H1 (cell line): ENCODE measurements at regions not wholly inside any gene's neighbourhood (a gene's known extent, or its start where the extent isn't known, plus 50 kb on each side); places are given as distances from the start of the nearest gene placed in this dataset.

Source experiments
- CTCF ChIA-PET: fragments of 300-600 bp; sonication (Branson Sonifier 250); formaldehyde crosslinking; loops from one replicate; lab custom pipeline; 2021; ENCODE audit not compliant: partially characterized antibody; lab: Charles Lee
- POLR2A ChIA-PET: fragments of 300-600 bp; sonication (Branson Sonifier 250); formaldehyde crosslinking; loops from one replicate; lab custom pipeline; 2021; ENCODE audit warnings: inconsistent platforms; ENCODE audit not compliant: partially characterized antibody; lab: Charles Lee
- DNase-seq, 2 experiments: peaks; one replicate each; pipeline versions ENCODE4 v3.0.0 to v3.0.0-alpha.2; 2010 to 2022; ENCODE audit warnings: low spot score in 2 of 2, low read depth in 1 of 2, mixed read lengths in 1 of 2
- FAIRE-seq: peaks from 2 replicates; lab custom pipeline; 2011; peaks lifted over from hg19 to GRCh38; lab: Jason Lieb, UNC
- H2AFZ ChIP-seq: 2 replicates; pipeline ENCODE4 v1.8.1; 2012; ENCODE audit warnings: low read length, inconsistent platforms
- H2AK5ac ChIP-seq: 2 replicates; pipeline ENCODE4 v1.6.1; 2013; ENCODE audit warnings: low read depth, low read length
- H2BK120ac ChIP-seq: replicated peaks from 2 replicates; pipeline ENCODE3; 2013; ENCODE audit warnings: low read depth, low read length, inconsistent platforms
- H2BK12ac ChIP-seq: 2 replicates; pipeline ENCODE4 v1.6.1; 2013; ENCODE audit warnings: low read depth, low read length
- H2BK15ac ChIP-seq: 2 replicates; pipeline ENCODE4 v1.6.1; 2013; ENCODE audit warnings: low read length
- H2BK20ac ChIP-seq: 2 replicates; pipeline ENCODE4 v1.6.1; 2013; ENCODE audit warnings: low read length
- H2BK5ac ChIP-seq: 2 replicates; pipeline ENCODE4 v1.6.1; 2013; ENCODE audit warnings: low read depth, low read length
- H3K14ac ChIP-seq: 2 replicates; pipeline ENCODE4 v1.6.1; 2013; ENCODE audit warnings: inconsistent platforms; ENCODE audit not compliant: insufficient read length
- H3K18ac ChIP-seq: 2 replicates; pipeline ENCODE4 v1.6.1; 2013; ENCODE audit warnings: low read length; ENCODE audit errors: extremely low read depth
- H3K23ac ChIP-seq: 2 replicates; pipeline ENCODE4 v1.6.1; 2013; ENCODE audit warnings: inconsistent platforms; ENCODE audit not compliant: insufficient read length
- H3K23me2 ChIP-seq: 2 replicates; pipeline ENCODE4 v1.6.1; 2013; ENCODE audit warnings: low read depth, low read length
- H3K27ac ChIP-seq: 2 replicates; pipeline ENCODE4 v1.6.1; 2011; ENCODE audit warnings: low read depth, low read length, inconsistent platforms
- H3K27me3 ChIP-seq, 4 experiments: replicated peaks in 1 of 4; 1 replicate in 1 of 4; 2 replicates in 3 of 4; pipeline versions ENCODE4 v1.6.1 to v1.8.1; 2011 to 2013; ENCODE audit warnings: low read length in 3 of 4, mild to moderate bottlenecking in 3 of 4, inconsistent platforms in 2 of 4, mixed read lengths in 2 of 4, moderate library complexity in 1 of 4; ENCODE audit not compliant: control insufficient read depth in 3 of 4, insufficient read depth in 3 of 4; ENCODE audit errors: extremely low read depth in 1 of 4
- H3K36me3 ChIP-seq, 4 experiments: 2 replicates each; pipeline versions ENCODE4 v1.6.1 to v1.8.1; 2011 to 2013; ENCODE audit warnings: mild to moderate bottlenecking in 4 of 4, low read length in 3 of 4, moderate library complexity in 2 of 4, control low read depth in 1 of 4, inconsistent platforms in 1 of 4; ENCODE audit not compliant: insufficient read depth in 4 of 4, control insufficient read depth in 2 of 4
- H3K4ac ChIP-seq: replicated peaks from 2 replicates; pipeline ENCODE3; 2013; ENCODE audit warnings: low read length, low read depth, mixed read lengths, inconsistent platforms; ENCODE audit not compliant: insufficient read length
- H3K4me1 ChIP-seq, 4 experiments: replicated peaks in 1 of 4; 1 replicate in 1 of 4; 2 replicates in 3 of 4; pipeline versions ENCODE4 v1.6.1 to v1.8.1; 2011 to 2013; ENCODE audit warnings: low read length in 3 of 4, inconsistent platforms in 2 of 4, mixed read lengths in 1 of 4; ENCODE audit not compliant: insufficient read depth in 4 of 4, control insufficient read depth in 3 of 4
- H3K4me2 ChIP-seq, 2 experiments: 2 replicates each; pipeline versions ENCODE4 v1.6.1 to v1.8.1; 2011 to 2013; ENCODE audit warnings: low read depth in 2 of 2, low read length in 2 of 2, control low read depth in 1 of 2, inconsistent platforms in 1 of 2, mild to moderate bottlenecking in 1 of 2; ENCODE audit not compliant: insufficient read depth in 1 of 2
- H3K4me3 ChIP-seq, 4 experiments: fragments of 200-600, 300-600 bp in 1 of 4; sonication (generic), shearing (Covaris generic), sonication (Bioruptor Twin) in 1 of 4; 2 replicates each; pipeline versions ENCODE4 v1.5.1 to v1.8.1; 2011 to 2016; ENCODE audit warnings: low read length in 4 of 4, low read depth in 3 of 4, control low read depth in 2 of 4, inconsistent platforms in 2 of 4, mild to moderate bottlenecking in 2 of 4, mixed read lengths in 1 of 4, moderate library complexity in 1 of 4; ENCODE audit not compliant: insufficient read depth in 2 of 4; ENCODE audit errors: extremely low read depth in 1 of 4
- H3K56ac ChIP-seq: replicated peaks from 2 replicates; pipeline ENCODE3; 2013; ENCODE audit warnings: low read depth, mild to moderate bottlenecking, mixed read lengths, low read length, inconsistent platforms; ENCODE audit not compliant: insufficient read length
- H3K79me1 ChIP-seq: 2 replicates; pipeline ENCODE4 v1.6.1; 2013; ENCODE audit warnings: low read depth, low read length, control low read depth
- H3K79me2 ChIP-seq, 2 experiments: 2 replicates each; pipeline versions ENCODE4 v1.6.1 to v1.8.1; 2012 to 2013; ENCODE audit warnings: low read length in 2 of 2, mild to moderate bottlenecking in 2 of 2, inconsistent platforms in 1 of 2; ENCODE audit not compliant: insufficient read depth in 2 of 2, control insufficient read depth in 1 of 2
- H3K9ac ChIP-seq, 4 experiments: replicated peaks in 1 of 4; 1 replicate in 1 of 4; 2 replicates in 3 of 4; pipeline versions ENCODE4 v1.6.1 to v1.8.1; 2011 to 2013; ENCODE audit warnings: low read depth in 3 of 4, low read length in 3 of 4, control low read depth in 2 of 4, mild to moderate bottlenecking in 2 of 4, moderate library complexity in 2 of 4, inconsistent platforms in 1 of 4; ENCODE audit errors: extremely low read depth in 1 of 4
- H3K9me3 ChIP-seq, 2 experiments: 2 replicates each; pipeline versions ENCODE4 v1.6.1 to v1.8.1; 2012 to 2013; ENCODE audit warnings: mild to moderate bottlenecking in 2 of 2, moderate library complexity in 2 of 2, control low read depth in 1 of 2, inconsistent platforms in 1 of 2, low read depth in 1 of 2, low read length in 1 of 2, mixed read lengths in 1 of 2; ENCODE audit not compliant: insufficient read depth in 2 of 2
- H4K20me1 ChIP-seq, 2 experiments: replicated peaks in 1 of 2; 2 replicates each; pipeline versions ENCODE3 to v1.8.1; 2011 to 2013; ENCODE audit warnings: inconsistent platforms in 2 of 2, low read length in 2 of 2, mild to moderate bottlenecking in 1 of 2; ENCODE audit not compliant: insufficient read depth in 2 of 2, control insufficient read depth in 1 of 2
- H4K5ac ChIP-seq: 2 replicates; pipeline ENCODE4 v1.6.1; 2013; ENCODE audit warnings: low read length, low read depth, mixed read lengths, inconsistent platforms; ENCODE audit not compliant: insufficient read length
- H4K8ac ChIP-seq: 2 replicates; pipeline ENCODE4 v1.8.0; 2013; ENCODE audit warnings: mild to moderate bottlenecking, moderate library complexity, low read length, inconsistent platforms; ENCODE audit not compliant: insufficient read depth; ENCODE audit errors: extremely low read depth
- H4K91ac ChIP-seq: replicated peaks from 2 replicates; pipeline ENCODE3; 2013; ENCODE audit warnings: low read length, mixed read lengths, inconsistent platforms; ENCODE audit not compliant: insufficient read length
- HDAC6 ChIP-seq: IDR thresholded peaks from one replicate; pipeline ENCODE4 v1.7.1; 2012; ENCODE audit warnings: low read depth, mild to moderate bottlenecking, inconsistent platforms, low read length, moderate library complexity
- ZNF274 ChIP-seq: IDR thresholded peaks from 2 replicates; pipeline ENCODE4 v1.7.0; 2012; ENCODE audit warnings: low read length, borderline replicate concordance; ENCODE audit errors: extremely low read depth
- WGBS, 2 experiments: shearing (Covaris generic) in 1 of 2; methylation state at CpG; one replicate each; pipeline versions ENCODE4 v1.1.6 to v1.1.7; 2013 to 2015; ENCODE audit warnings: low lambda C conversion rate in 2 of 2, mixed read lengths in 2 of 2, inconsistent platforms in 1 of 2, low coverage in 1 of 2, missing lambda C conversion rate in 1 of 2; ENCODE audit not compliant: insufficient replicate concordance in 2 of 2, insufficient coverage in 1 of 2, insufficient read length in 1 of 2; ENCODE audit errors: extremely low coverage in 1 of 2, missing lambda C conversion rate in 1 of 2; 5-methylcytosine and 5-hydroxymethylcytosine counted together

- H3K4me3 ChIP-seq: no peak overlapping the region
- no peak overlapping the region for H2BK12ac ChIP-seq
- no peak overlapping the region for H2BK15ac ChIP-seq
- H3K79me2 ChIP-seq: no peaks in the 10 kb centered on the region
- no peak overlapping the region for H3K4ac ChIP-seq
- no peak overlapping the region for H3K4me2 ChIP-seq
- no peak overlapping the region for H2BK20ac ChIP-seq
- no peak overlapping the region for H3K23ac ChIP-seq
- no peak overlapping the region for H4K91ac ChIP-seq
- no peak overlapping the region for H3K14ac ChIP-seq
- H2BK5ac ChIP-seq: no peak overlapping the region
- no peaks in the 10 kb centered on the region for H3K27me3 ChIP-seq
- no peak for TF ChIP-seq ZNF274
- TF ChIP-seq HDAC6: no peak
- TF ChIP-seq, all 59 proteins: peak for 0
- Histone ChIP-seq H3K56ac (no peak overlapping the region), H3K9ac (no peak overlapping the region), H4K20me1 (no peaks in the 10 kb centered on the region), H3K18ac (no peak overlapping the region), H3K9me3 (no peaks in the 10 kb centered on the region), H3K27ac (no peak overlapping the region), H3K36me3 (no peaks in the 10 kb centered on the region), H3K79me1 (no peaks in the 10 kb centered on the region), H2BK120ac (no peak overlapping the region), H3K4me1 (no peaks in the 10 kb centered on the region), H3K23me2 (no peaks in the 10 kb centered on the region), H2AK5ac (no peak overlapping the region), H2AFZ (no peak overlapping the region), H4K5ac (no peak overlapping the region), H4K8ac (peak overlapping the region; percentile 5; the same call in 1 of the 2 replicates)
- WGBS, 2 experiments: 100% methylated on average over 1 of the region's 1 CpG; no CpG with 5 or more reads in 1 of the 2 experiments
- DNase-seq: no peak
- CTCF ChIA-PET: no interaction called here
- no peak for FAIRE-seq
- POLR2A ChIA-PET: no interaction called here
Measured at GRCh38 chr2:222358876-222359275, 60.1 kb upstream of the PAX3 start.
